Thyroid gland (tissue), 4 donors: ENCODE measurements at regions not wholly inside any gene's neighbourhood (a gene's known extent, or its start where the extent isn't known, plus 50 kb on each side); places are given as distances from the start of the nearest gene placed in this dataset.

Experiments used
- CTCF ChIP-seq, 6 experiments: fragments of 200-600 bp in 3 of 6; fragments of 450-650 bp in 3 of 6; sonication (generic) in 3 of 6; IDR thresholded peaks; one replicate each; pipeline ENCODE4 v1.5.1; 2016 to 2019; ENCODE audit warnings: antibody characterized with exemption in 6 of 6, mild to moderate bottlenecking in 2 of 6, inconsistent platforms in 1 of 6, moderate library complexity in 1 of 6
- POLR2A ChIP-seq, 2 donors: fragments of 450-650 bp; IDR thresholded peaks; one replicate each; pipeline ENCODE4 v1.6.1; 2017; ENCODE audit warnings: antibody characterized with exemption in 2 of 2, mild to moderate bottlenecking in 2 of 2, moderate library complexity in 1 of 2

- TF ChIP-seq POLR2A (IDR thresholded peaks at IDR 0.05), result no peak
- no peak for TF ChIP-seq CTCF (IDR thresholded peaks at IDR 0.05)
These were observed 166.0 kb upstream of the UBL3 start for GRCh38 chr13:30016398-30016797.
